ENCODE measurements at regions not wholly inside any gene's neighbourhood (a gene's known extent, or its start where the extent isn't known, plus 50 kb on each side); places are given as distances from the start of the nearest gene placed in this dataset.

- DNase-seq (ENCODE audit: low spot score) (no peak), ATAC-seq (no peak)
- Mint-ChIP-seq H3K27ac (no peak overlapping the region), H3K9me3 (0 out of 2 replicates have a peak, but pooled peaks cover 5% of the 10 kb centered on the region), H3K36me3 (no peaks in the 10 kb centered on the region), H3K4me1 (no peaks in the 10 kb centered on the region), H3K27me3 (ENCODE audit: low read depth) (no peaks in the 10 kb centered on the region), H3K4me3 (no peak overlapping the region)
- CTCF ChIA-PET, result interaction anchor here (1.2 kb wide), 1 partner anchor 12 kb away, joined by 4 read pairs; no protein-coding TSS in a partner anchor
- POLR2A ChIA-PET, result no interaction called here
- TF ChIP-seq RORB (CRISPR knock-in tag; IDR thresholded peaks at IDR 0.05), result no peak
- no peak for TF ChIP-seq E2F5 (CRISPR knock-in tag; IDR thresholded peaks at IDR 0.05)
- TF ChIP-seq JUN (CRISPR knock-in tag; IDR thresholded peaks at IDR 0.05), result no peak
- no peak for TF ChIP-seq GABPB1 (CRISPR knock-in tag; IDR thresholded peaks at IDR 0.05)
- no peak for TF ChIP-seq JAZF1 (CRISPR knock-in tag; IDR thresholded peaks at IDR 0.05)
- TF ChIP-seq, protein P1, sequence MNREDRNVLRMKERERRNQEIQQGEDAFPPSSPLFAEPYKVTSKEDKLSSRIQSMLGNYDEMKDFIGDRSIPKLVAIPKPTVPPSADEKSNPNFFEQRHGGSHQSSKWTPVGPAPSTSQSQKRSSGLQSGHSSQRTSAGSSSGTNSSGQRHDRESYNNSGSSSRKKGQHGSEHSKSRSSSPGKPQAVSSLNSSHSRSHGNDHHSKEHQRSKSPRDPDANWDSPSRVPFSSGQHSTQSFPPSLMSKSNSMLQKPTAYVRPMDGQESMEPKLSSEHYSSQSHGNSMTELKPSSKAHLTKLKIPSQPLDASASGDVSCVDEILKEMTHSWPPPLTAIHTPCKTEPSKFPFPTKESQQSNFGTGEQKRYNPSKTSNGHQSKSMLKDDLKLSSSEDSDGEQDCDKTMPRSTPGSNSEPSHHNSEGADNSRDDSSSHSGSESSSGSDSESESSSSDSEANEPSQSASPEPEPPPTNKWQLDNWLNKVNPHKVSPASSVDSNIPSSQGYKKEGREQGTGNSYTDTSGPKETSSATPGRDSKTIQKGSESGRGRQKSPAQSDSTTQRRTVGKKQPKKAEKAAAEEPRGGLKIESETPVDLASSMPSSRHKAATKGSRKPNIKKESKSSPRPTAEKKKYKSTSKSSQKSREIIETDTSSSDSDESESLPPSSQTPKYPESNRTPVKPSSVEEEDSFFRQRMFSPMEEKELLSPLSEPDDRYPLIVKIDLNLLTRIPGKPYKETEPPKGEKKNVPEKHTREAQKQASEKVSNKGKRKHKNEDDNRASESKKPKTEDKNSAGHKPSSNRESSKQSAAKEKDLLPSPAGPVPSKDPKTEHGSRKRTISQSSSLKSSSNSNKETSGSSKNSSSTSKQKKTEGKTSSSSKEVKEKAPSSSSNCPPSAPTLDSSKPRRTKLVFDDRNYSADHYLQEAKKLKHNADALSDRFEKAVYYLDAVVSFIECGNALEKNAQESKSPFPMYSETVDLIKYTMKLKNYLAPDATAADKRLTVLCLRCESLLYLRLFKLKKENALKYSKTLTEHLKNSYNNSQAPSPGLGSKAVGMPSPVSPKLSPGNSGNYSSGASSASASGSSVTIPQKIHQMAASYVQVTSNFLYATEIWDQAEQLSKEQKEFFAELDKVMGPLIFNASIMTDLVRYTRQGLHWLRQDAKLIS (CRISPR knock-in tag; IDR thresholded peaks at IDR 0.05; ENCODE audit: borderline replicate concordance), result no peak
- TF ChIP-seq RELA (CRISPR knock-in tag; IDR thresholded peaks at IDR 0.05; ENCODE audit: borderline replicate concordance), result no peak
- TF ChIP-seq ZNF281 (CRISPR knock-in tag; IDR thresholded peaks at IDR 0.05), result no peak
- no peak for TF ChIP-seq PRRX2 (CRISPR knock-in tag; IDR thresholded peaks at IDR 0.05)
- TF ChIP-seq, protein P2, sequence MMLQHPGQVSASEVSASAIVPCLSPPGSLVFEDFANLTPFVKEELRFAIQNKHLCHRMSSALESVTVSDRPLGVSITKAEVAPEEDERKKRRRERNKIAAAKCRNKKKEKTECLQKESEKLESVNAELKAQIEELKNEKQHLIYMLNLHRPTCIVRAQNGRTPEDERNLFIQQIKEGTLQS (CRISPR knock-in tag; conservative IDR thresholded peaks at IDR 0.05), result no peak
- TF ChIP-seq ETV6 (CRISPR knock-in tag; IDR thresholded peaks at IDR 0.05), result no peak
These were observed 376.7 kb upstream of the DDI1 start for GRCh38 chr11:103659743-103660142.

DNA sequence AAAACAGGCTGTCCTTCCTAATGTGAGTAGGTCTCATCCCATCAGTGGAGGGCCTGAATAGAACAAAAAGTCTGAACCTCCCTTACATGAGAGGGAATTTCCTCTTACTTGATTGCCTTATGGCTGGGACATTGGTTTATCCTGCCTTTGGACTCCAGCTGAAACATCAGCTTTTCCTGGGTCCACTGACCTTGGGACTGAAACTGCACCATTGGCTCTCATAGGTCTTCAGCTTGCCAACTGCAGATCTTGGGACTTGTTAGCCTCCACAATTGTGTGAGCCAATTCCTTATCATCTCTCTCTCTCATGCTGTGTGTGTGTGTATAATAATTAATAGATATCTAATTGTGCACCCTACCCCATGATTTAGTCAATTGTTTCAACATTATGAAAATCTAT lies 375.3 kb upstream of the DDI1 start:
- DNase-seq (ENCODE audit: low spot score) (no peak), ATAC-seq (no peak)
- H3K9me3 Mint-ChIP-seq, result 0 out of 2 replicates have a peak, but pooled peaks cover 3% of the 10 kb centered on the region
- TF ChIP-seq, protein P3, sequence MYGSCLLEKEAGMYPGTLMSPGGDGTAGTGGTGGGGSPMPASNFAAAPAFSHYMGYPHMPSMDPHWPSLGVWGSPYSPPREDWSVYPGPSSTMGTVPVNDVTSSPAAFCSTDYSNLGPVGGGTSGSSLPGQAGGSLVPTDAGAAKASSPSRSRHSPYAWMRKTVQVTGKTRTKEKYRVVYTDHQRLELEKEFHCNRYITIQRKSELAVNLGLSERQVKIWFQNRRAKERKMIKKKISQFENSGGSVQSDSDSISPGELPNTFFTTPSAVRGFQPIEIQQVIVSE (CRISPR knock-in tag; IDR thresholded peaks at IDR 0.05; ENCODE audit: borderline replicate concordance), result no peak
- TF ChIP-seq NR3C1 (CRISPR knock-in tag; conservative IDR thresholded peaks at IDR 0.05; ENCODE audit: low read depth) (no peak), ESRRA (CRISPR knock-in tag; IDR thresholded peaks at IDR 0.05; ENCODE audit: borderline replicate concordance) (no peak), SMAD3 (CRISPR knock-in tag; IDR thresholded peaks at IDR 0.05; ENCODE audit: borderline replicate concordance) (no peak), JUN (CRISPR knock-in tag; IDR thresholded peaks at IDR 0.05) (no peak), ZNF416 (CRISPR knock-in tag; IDR thresholded peaks at IDR 0.05) (no peak)
- no peak overlapping the region for H3K4me3 Mint-ChIP-seq
- ChIA-PET POLR2A (no interaction called here), CTCF (interaction anchor here (0.6 kb wide), 1 partner anchor 1968 kb away, joined by 3 read pairs; no protein-coding TSS in a partner anchor)
- H3K36me3 Mint-ChIP-seq, result no peaks in the 10 kb centered on the region
- no peak overlapping the region for H3K27ac Mint-ChIP-seq
- H3K4me1 Mint-ChIP-seq, result no peaks in the 10 kb centered on the region
- H3K27me3 Mint-ChIP-seq (ENCODE audit: low read depth), result no peaks in the 10 kb centered on the region
